AG09309 (cell line): ENCODE measurements at regions not wholly inside any gene's neighbourhood (a gene's known extent, or its start where the extent isn't known, plus 50 kb on each side); places are given as distances from the start of the nearest gene placed in this dataset.
"Not testable (repeated sequence)": the region's sequence is repeated elsewhere in the genome, so short reads cannot be mapped to it uniquely, and the experiment has no call there.

Source experiments
- DNase-seq: peaks from one replicate; pipeline ENCODE4 v3.0.0-alpha.2; 2010; ENCODE audit warnings: low read depth
- H3K4me3 ChIP-seq: 2 replicates; pipeline ENCODE4 v1.5.1; 2011; ENCODE audit warnings: mild to moderate bottlenecking, low read depth, low read length, moderate library complexity; ENCODE audit not compliant: control insufficient read depth
- TF ChIP-seq, protein P1 (sequence below): IDR thresholded peaks from 2 replicates; pipeline ENCODE4 v1.5.1; 2011; ENCODE audit warnings: mild to moderate bottlenecking, low read depth, low read length, inconsistent platforms; ENCODE audit not compliant: insufficient read depth, control insufficient read depth; ENCODE audit errors: missing control alignments

DNA sequence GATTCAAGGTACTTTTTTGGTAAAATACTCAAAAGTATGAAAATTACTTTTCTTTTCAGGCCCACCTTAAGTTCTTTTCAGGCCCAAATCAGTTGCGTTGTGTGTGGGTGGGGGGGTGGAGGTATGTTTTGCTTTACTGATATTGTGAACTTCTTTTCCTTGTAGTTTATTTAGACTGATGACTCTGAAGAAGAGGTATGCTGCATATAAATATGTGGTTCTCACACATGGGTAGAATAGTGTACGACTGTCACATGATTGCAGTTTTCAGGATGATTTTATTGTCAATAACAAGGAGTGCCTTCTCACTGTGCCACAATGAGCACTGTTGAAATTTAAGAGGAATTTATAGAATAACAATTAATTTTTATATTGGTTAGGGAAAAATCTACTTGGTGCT lies 166.6 kb upstream of the ATP2B1 start:
- no peak for DNase-seq
- TF ChIP-seq, protein P1, sequence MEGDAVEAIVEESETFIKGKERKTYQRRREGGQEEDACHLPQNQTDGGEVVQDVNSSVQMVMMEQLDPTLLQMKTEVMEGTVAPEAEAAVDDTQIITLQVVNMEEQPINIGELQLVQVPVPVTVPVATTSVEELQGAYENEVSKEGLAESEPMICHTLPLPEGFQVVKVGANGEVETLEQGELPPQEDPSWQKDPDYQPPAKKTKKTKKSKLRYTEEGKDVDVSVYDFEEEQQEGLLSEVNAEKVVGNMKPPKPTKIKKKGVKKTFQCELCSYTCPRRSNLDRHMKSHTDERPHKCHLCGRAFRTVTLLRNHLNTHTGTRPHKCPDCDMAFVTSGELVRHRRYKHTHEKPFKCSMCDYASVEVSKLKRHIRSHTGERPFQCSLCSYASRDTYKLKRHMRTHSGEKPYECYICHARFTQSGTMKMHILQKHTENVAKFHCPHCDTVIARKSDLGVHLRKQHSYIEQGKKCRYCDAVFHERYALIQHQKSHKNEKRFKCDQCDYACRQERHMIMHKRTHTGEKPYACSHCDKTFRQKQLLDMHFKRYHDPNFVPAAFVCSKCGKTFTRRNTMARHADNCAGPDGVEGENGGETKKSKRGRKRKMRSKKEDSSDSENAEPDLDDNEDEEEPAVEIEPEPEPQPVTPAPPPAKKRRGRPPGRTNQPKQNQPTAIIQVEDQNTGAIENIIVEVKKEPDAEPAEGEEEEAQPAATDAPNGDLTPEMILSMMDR = no peak
- H3K4me3 ChIP-seq = no peak overlapping the region

DNA sequence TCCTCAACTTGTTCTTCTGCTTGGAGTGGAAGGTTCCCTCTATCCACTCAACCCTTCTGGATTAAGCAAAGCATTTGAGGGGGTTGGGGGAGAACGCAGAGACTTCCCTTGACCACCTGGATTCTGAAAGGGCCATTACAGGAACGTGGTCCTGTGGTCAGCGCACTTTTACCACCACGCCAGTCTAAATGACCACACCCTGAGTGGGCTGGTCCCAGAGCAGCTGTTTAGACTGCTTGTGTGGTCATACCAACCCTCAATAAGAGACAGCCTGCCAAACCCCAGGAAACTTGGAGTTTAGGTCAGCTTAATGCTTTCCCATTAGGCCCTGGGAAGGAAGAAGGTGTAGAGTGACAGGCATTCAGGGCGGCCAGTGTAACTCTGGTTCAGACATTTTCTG lies 165.5 kb upstream of the ATP2B1 start:
- H3K4me3 ChIP-seq = no peak overlapping the region
- TF ChIP-seq, protein P1 = no peak
- no peak for DNase-seq

DNA sequence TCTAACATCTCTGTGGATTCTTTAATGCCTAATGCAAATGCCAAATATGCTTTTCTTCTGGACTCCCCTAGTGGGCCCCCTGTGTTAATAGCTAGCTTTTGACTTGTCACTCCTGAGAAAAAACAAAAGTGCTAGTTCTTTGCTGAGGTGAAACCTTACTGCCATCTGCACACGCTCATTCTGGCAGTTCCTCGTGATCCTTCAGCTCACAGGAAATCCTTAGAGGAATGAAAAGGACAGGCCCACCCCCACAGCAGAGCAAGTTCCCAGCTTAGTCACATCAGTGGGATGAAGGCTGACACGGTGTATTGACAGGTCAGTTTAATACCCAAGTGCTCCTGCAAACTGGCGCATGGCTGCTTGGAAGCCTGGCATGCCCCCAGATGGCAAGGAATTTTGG lies 165.1 kb upstream of the ATP2B1 start:
- DNase-seq = no peak
- no peak overlapping the region for H3K4me3 ChIP-seq
- TF ChIP-seq, protein P1 = no peak

DNA sequence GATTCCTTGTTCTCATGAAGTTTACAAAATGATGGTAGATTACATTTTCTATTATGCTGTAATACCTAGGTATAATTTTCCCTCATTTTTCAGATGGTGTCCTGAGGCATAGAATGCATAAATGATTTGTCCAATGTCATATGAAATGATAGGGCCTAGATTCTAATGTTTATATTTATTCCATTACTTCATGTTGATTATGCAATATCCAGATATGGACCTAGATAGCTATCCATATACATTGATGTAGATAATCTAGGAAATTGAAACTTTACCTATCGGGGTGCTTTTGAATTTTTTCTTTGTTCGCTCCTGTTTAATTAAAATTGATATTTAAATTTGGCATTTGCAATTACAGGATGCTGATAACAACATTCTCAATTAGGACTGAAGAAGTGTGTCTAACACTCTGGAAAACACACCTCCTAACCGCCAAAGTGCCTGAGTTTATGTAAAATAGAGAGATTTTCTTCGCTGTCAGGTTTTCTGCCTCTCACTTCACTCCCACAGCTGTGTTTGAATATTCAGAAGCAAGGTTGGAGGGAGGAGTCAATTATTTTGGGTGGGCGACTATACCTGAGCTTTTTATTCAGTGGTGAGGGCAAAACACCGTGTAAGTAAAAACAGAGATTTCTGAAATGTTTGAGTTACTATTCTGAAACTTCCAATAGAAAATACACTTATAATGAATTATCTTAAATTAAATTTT lies 164.4 kb upstream of the ATP2B1 start:
- no peak for DNase-seq
- TF ChIP-seq, protein P1 = no peak
- H3K4me3 ChIP-seq = no peak overlapping the region

DNA sequence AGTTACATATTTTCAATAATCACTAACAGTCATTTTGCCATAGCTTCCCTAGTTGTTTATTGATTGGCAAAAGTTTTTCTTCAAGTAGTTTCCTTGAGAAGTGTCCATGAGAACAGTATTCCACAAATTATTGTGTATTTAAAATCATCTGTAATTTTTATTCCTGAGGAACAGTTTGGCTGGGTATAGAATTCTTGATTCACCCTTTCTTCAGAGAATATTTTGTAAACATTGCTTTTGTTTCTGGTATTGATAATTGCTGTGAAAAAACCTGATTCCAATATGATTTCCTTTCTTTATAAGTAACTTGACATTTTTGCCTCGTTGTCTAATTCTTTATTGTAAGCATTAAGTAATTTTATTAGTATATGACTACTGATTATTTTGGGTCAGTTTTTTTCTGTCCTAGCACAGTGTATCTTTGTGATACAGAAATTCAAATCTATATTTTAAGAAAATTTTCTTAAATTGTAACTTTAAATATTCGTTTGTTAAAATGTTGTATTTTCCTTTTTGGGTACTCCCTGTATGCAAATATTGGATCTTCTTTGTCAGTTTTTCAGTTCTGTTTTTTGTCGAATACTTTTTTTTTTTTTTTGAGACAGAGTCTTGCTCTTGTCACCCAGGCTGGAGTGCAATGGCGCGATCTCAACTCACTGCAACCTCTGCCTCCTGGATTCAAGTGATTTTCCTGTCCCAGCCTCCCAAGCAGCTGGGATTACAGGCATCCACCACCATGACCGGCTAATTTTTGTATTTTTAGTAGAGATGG lies 162.0 kb upstream of the ATP2B1 start:
- TF ChIP-seq, protein P1 = no peak
- DNase-seq = no peak
- no peak overlapping the region for H3K4me3 ChIP-seq

DNA sequence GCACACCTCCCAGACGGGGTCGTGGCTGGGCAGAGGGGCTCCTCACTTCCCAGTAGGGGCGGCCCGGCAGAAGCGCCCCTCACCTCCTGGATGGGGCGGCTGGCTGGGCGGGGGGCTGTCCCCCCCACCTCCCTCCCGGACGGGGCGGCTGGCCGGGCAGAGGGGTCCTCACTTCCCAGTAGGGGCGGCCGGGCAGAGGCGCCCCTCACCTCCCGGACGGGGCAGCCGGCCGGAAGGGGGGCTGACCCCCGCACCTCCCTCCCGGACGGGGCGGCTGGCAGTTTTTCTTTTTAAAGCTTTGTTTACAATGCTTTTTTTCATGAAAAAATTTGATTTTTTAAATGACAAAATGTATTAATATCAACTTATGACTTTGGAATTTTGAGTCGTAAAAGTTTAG lies 159.0 kb upstream of the ATP2B1 start:
- not testable (repeated sequence) for DNase-seq, H3K4me3 ChIP-seq

DNA sequence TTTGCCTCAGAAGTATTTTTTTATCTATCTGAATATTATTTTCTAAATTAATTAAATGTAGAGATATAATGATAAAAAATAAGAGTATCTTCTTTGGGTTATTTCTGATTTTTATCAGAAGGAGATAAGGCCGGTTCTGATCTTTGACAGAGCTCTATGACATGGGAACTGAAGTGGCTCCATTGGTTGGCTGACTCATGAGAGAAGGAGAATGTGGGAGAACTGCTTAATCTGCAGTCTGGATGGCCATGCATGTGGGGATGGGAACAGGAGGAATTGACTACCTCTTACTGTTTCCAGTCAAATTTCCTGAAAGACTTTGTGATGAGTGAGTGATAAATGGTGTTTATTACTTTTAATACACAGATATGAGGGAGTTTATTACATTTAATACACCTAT lies 155.8 kb upstream of the ATP2B1 start:
- TF ChIP-seq, protein P1 = no peak
- DNase-seq = no peak
- no peak overlapping the region for H3K4me3 ChIP-seq
